Liver (tissue), 3 donors: ENCODE measurements at regions not wholly inside any gene's neighbourhood (a gene's known extent, or its start where the extent isn't known, plus 50 kb on each side); places are given as distances from the start of the nearest gene placed in this dataset.

Experiments used
- EGR1 ChIP-seq, 2 donors: IDR thresholded peaks; 2 replicates each; pipeline ENCODE4 v1.6.1; 2016 to 2018; ENCODE audit warnings: antibody characterized with exemption in 2 of 2, low read depth in 2 of 2
- FOXA1 ChIP-seq: IDR thresholded peaks from 2 replicates; pipeline ENCODE4 v1.6.1; 2016; ENCODE audit warnings: antibody characterized with exemption
- JUND ChIP-seq, 2 donors: IDR thresholded peaks; 2 replicates each; pipeline ENCODE4 v1.6.1; 2016; ENCODE audit warnings: antibody characterized with exemption in 2 of 2
- RAD21 ChIP-seq, 2 donors: IDR thresholded peaks; 2 replicates each; pipeline ENCODE4 v1.6.1; 2016; ENCODE audit warnings: antibody characterized with exemption in 2 of 2, mild to moderate bottlenecking in 2 of 2
- RXRA ChIP-seq, 2 donors: IDR thresholded peaks; 2 replicates each; pipeline ENCODE4 v1.6.1; 2017 to 2018; ENCODE audit warnings: antibody characterized with exemption in 2 of 2, mild to moderate bottlenecking in 1 of 2
- SP1 ChIP-seq: IDR thresholded peaks from 2 replicates; pipeline ENCODE4 v1.6.1; 2018; ENCODE audit warnings: antibody characterized with exemption, mild to moderate bottlenecking
- TAF1 ChIP-seq: conservative IDR thresholded peaks from 2 replicates; pipeline ENCODE4 v1.6.1; 2016; ENCODE audit warnings: antibody characterized with exemption, mild to moderate bottlenecking
- YY1 ChIP-seq: IDR thresholded peaks from 2 replicates; pipeline ENCODE4 v1.6.1; 2016; ENCODE audit warnings: antibody characterized with exemption, mild to moderate bottlenecking
- TF ChIP-seq, protein P1 (sequence below): fragments of 150-350 bp; IDR thresholded peaks from 2 replicates; pipeline ENCODE4 v1.5.1; 2017; ENCODE audit warnings: improper control_type of control experiment, low read depth, low read length; ENCODE audit not compliant: missing input control
- TF ChIP-seq, protein P2 (sequence below): IDR thresholded peaks from 2 replicates; pipeline ENCODE4 v1.6.1; 2016; ENCODE audit warnings: antibody characterized with exemption, mild to moderate bottlenecking
- TF ChIP-seq, protein P3 (sequence below): IDR thresholded peaks from 2 replicates; pipeline ENCODE4 v1.6.1; 2016; ENCODE audit warnings: antibody characterized with exemption
- TF ChIP-seq, protein P4 (sequence below): IDR thresholded peaks from 2 replicates; pipeline ENCODE4 v1.6.1; 2016; ENCODE audit warnings: antibody characterized with exemption
- donor health status: healthy.
- donor health status: healthy.

DNA sequence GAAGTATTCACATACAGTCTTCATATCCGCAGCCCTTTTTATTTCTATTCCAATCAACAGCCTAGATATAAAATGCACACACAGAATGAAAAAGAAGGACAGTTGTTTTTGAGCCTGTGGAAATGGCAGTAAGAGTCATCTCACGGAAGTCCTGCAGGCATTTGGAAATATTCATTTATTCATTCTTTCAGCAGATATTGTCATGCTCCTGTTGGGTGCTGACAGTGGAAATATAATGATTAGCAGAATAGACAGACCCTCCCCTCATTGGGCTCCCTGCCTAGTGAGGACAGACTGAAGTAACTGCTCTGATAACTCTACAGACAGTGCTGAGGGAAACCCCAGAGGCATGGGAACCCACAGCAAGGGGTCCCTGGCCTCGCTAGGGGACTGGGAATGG lies 392.3 kb downstream of the FOXO1 start:
- TF ChIP-seq, protein P1, sequence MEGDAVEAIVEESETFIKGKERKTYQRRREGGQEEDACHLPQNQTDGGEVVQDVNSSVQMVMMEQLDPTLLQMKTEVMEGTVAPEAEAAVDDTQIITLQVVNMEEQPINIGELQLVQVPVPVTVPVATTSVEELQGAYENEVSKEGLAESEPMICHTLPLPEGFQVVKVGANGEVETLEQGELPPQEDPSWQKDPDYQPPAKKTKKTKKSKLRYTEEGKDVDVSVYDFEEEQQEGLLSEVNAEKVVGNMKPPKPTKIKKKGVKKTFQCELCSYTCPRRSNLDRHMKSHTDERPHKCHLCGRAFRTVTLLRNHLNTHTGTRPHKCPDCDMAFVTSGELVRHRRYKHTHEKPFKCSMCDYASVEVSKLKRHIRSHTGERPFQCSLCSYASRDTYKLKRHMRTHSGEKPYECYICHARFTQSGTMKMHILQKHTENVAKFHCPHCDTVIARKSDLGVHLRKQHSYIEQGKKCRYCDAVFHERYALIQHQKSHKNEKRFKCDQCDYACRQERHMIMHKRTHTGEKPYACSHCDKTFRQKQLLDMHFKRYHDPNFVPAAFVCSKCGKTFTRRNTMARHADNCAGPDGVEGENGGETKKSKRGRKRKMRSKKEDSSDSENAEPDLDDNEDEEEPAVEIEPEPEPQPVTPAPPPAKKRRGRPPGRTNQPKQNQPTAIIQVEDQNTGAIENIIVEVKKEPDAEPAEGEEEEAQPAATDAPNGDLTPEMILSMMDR: no peak
- TF ChIP-seq YY1 (no peak), SP1 (no peak), JUND (IDR thresholded peaks at IDR 0.05) (no peak), RAD21 (IDR thresholded peaks at IDR 0.05) (no peak), RXRA (IDR thresholded peaks at IDR 0.05) (no peak), EGR1 (IDR thresholded peaks at IDR 0.05; ENCODE audit: low read depth in 2 of 2) (no peak), TAF1 (no peak), FOXA1 (no peak)
- TF ChIP-seq, protein P2, sequence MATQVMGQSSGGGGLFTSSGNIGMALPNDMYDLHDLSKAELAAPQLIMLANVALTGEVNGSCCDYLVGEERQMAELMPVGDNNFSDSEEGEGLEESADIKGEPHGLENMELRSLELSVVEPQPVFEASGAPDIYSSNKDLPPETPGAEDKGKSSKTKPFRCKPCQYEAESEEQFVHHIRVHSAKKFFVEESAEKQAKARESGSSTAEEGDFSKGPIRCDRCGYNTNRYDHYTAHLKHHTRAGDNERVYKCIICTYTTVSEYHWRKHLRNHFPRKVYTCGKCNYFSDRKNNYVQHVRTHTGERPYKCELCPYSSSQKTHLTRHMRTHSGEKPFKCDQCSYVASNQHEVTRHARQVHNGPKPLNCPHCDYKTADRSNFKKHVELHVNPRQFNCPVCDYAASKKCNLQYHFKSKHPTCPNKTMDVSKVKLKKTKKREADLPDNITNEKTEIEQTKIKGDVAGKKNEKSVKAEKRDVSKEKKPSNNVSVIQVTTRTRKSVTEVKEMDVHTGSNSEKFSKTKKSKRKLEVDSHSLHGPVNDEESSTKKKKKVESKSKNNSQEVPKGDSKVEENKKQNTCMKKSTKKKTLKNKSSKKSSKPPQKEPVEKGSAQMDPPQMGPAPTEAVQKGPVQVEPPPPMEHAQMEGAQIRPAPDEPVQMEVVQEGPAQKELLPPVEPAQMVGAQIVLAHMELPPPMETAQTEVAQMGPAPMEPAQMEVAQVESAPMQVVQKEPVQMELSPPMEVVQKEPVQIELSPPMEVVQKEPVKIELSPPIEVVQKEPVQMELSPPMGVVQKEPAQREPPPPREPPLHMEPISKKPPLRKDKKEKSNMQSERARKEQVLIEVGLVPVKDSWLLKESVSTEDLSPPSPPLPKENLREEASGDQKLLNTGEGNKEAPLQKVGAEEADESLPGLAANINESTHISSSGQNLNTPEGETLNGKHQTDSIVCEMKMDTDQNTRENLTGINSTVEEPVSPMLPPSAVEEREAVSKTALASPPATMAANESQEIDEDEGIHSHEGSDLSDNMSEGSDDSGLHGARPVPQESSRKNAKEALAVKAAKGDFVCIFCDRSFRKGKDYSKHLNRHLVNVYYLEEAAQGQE: no peak
- TF ChIP-seq, protein P3, sequence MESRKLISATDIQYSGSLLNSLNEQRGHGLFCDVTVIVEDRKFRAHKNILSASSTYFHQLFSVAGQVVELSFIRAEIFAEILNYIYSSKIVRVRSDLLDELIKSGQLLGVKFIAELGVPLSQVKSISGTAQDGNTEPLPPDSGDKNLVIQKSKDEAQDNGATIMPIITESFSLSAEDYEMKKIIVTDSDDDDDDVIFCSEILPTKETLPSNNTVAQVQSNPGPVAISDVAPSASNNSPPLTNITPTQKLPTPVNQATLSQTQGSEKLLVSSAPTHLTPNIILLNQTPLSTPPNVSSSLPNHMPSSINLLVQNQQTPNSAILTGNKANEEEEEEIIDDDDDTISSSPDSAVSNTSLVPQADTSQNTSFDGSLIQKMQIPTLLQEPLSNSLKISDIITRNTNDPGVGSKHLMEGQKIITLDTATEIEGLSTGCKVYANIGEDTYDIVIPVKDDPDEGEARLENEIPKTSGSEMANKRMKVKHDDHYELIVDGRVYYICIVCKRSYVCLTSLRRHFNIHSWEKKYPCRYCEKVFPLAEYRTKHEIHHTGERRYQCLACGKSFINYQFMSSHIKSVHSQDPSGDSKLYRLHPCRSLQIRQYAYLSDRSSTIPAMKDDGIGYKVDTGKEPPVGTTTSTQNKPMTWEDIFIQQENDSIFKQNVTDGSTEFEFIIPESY: no peak
- TF ChIP-seq, protein P4, sequence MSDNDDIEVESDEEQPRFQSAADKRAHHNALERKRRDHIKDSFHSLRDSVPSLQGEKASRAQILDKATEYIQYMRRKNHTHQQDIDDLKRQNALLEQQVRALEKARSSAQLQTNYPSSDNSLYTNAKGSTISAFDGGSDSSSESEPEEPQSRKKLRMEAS: no peak
